ACHN (cell line): ENCODE measurements at regions not wholly inside any gene's neighbourhood (a gene's known extent, or its start where the extent isn't known, plus 50 kb on each side); places are given as distances from the start of the nearest gene placed in this dataset.

ENCODE experiments used
- DNase-seq: peaks from one replicate; pipeline ENCODE4 v3.0.0-alpha.2; 2015
- in situ Hi-C: cut with HindIII; loops from 2 replicates; pipeline ENCODE4 v1.10.0; 2017; ENCODE audit warnings: low sequenced_read_pairs, low pct_ligation_motif_present, low pct_unique_long_range_greater_than_20kb

- no peak for DNase-seq
- in situ Hi-C loops = no loop called here
Measured at GRCh38 chr6:54440549-54440948, 132.3 kb downstream of the TINAG start.

GRCh38 chr6:54441020-54441419 is 132.8 kb downstream of the TINAG start:
- DNase-seq = no peak
- in situ Hi-C loops = no loop called here

- in situ Hi-C loops = no loop called here
Measured at GRCh38 chr6:54441687-54442248, 133.5 kb downstream of the TINAG start.

GRCh38 chr6:54445207-54445606 is 137.0 kb downstream of the TINAG start:
- DNase-seq = no peak
- in situ Hi-C loops = no loop called here

More at GRCh38 chr6:54441687-54442248, 133.5 kb downstream of the TINAG start:
- no peak for DNase-seq

- in situ Hi-C loops = no loop called here
- DNase-seq = no peak
Measured at GRCh38 chr6:54448617-54449016, 140.4 kb downstream of the TINAG start.

- in situ Hi-C loops = no loop called here
- no peak for DNase-seq
Measured at GRCh38 chr6:54451516-54451915, 143.3 kb downstream of the TINAG start.

GRCh38 chr6:54463354-54464024 is 155.2 kb downstream of the TINAG start:
- no peak for DNase-seq
- in situ Hi-C loops = no loop called here

GRCh38 chr6:54465649-54466300 is 157.5 kb downstream of the TINAG start:
- in situ Hi-C loops = no loop called here
- DNase-seq = no peak

- in situ Hi-C loops = no loop called here
- no peak for DNase-seq
Measured at GRCh38 chr6:54467384-54467783, 159.1 kb downstream of the TINAG start.

GRCh38 chr6:54473328-54473727 is 165.1 kb downstream of the TINAG start:
- in situ Hi-C loops = no loop called here
- no peak for DNase-seq

GRCh38 chr6:54474898-54475297 is 166.7 kb downstream of the TINAG start:
- in situ Hi-C loops = no loop called here
- DNase-seq = no peak

- no peak for DNase-seq
- in situ Hi-C loops = no loop called here
Measured at GRCh38 chr6:54481091-54481490, 172.8 kb downstream of the TINAG start.

- DNase-seq = no peak
- in situ Hi-C loops = no loop called here
Measured at GRCh38 chr6:54491431-54491830, 183.2 kb downstream of the TINAG start.

- in situ Hi-C loops = no loop called here
- DNase-seq = peak; percentile 48
Measured at GRCh38 chr6:54493138-54493537, 184.9 kb downstream of the TINAG start.

GRCh38 chr6:54503144-54503543 is 194.9 kb downstream of the TINAG start:
- in situ Hi-C loops = no loop called here
- no peak for DNase-seq

GRCh38 chr6:54515013-54515412 is 206.8 kb downstream of the TINAG start:
- in situ Hi-C loops = no loop called here
- DNase-seq = no peak

GRCh38 chr6:54515713-54516112 is 207.5 kb downstream of the TINAG start:
- DNase-seq = no peak
- in situ Hi-C loops = no loop called here

- no peak for DNase-seq
- in situ Hi-C loops = no loop called here
Measured at GRCh38 chr6:54516321-54516720, 208.1 kb downstream of the TINAG start.

GRCh38 chr6:54519161-54519560 is 210.9 kb downstream of the TINAG start:
- no peak for DNase-seq
- in situ Hi-C loops = no loop called here

GRCh38 chr6:54525731-54526130 is 217.5 kb downstream of the TINAG start:
- in situ Hi-C loops = no loop called here
- no peak for DNase-seq
